GM18870 (cell line): ENCODE measurements at regions not wholly inside any gene's neighbourhood (a gene's known extent, or its start where the extent isn't known, plus 50 kb on each side); places are given as distances from the start of the nearest gene placed in this dataset.

Experiments
- ATAC-seq: cut with Tn5 transposase; IDR thresholded peaks from one replicate; pipeline ENCODE4 v1.9.1; 2021; ENCODE audit warnings: moderate library complexity; ENCODE audit not compliant: unreplicated experiment

DNA sequence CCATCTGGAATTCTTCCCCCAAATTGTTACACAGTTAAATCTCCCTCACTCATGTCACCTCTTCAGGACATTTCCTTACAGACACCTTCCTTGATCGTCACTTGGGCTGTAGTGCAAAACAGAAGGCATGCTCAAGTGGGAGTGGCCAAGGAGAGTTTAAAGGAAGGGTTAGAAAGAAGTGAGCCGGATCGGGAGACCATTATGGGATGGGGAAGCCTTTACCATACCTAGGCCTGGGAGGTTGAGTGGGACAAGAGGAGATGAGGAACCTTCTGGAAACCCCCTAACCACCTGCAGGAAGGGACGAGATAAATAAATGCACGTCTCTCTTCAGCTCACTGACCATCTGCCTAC, 102.7 kb downstream of the UCHL1 start:
- no peak for ATAC-seq

DNA sequence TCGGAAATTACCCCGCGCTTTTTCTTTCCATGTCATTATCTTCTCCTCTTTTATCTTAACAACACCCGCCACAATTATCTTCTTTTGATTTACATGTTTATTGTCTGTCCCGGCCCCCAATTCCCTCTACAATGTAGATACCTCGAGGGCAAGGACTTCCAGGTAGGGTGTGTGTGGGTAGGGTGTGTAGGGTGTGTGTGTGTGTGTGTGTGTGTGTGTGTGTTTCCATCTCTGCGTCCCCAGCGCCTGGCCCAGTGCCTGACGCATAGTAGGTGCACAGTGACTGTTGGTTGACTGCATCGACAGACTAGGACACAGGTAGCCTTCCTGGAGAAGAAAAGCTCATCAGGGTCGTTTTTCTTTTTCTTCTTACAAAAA, 103.1 kb downstream of the UCHL1 start:
- no peak for ATAC-seq

DNA sequence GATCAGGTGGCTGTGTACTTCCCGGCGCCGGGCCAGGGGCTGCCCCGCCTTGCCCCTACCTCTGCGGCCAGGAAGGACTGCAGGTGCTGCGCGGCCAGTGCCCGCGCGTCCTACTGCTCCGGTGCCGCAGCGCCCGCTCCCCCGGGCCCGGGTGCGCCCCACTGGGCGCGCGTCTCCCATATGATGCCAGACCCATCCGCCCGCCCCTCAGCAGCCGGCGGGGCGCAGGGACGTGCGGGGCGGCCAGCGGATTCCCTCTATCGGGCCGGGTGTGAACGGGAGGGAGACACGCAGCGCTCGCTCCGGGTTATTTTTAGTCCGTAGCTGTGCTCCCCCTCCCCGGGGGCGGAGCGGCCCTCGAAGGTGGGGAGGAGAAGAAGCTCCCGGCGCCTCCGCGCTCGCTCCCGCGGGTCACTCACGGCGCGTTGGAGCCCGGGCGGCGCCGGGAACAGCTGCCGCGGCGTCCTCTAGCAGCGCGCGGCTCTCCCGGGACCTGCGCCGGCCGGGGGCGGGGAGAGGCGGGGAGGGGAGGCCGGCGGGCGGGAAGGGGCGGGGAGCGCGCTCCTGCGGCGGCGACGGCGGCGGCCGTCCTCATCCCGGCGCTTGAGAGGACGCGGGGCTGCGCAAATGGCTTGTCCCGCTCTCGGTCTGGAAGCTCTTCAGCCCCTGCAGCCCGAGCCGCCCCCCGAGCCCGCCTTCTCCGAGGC, 103.6 kb downstream of the UCHL1 start:
- ATAC-seq = no peak

DNA sequence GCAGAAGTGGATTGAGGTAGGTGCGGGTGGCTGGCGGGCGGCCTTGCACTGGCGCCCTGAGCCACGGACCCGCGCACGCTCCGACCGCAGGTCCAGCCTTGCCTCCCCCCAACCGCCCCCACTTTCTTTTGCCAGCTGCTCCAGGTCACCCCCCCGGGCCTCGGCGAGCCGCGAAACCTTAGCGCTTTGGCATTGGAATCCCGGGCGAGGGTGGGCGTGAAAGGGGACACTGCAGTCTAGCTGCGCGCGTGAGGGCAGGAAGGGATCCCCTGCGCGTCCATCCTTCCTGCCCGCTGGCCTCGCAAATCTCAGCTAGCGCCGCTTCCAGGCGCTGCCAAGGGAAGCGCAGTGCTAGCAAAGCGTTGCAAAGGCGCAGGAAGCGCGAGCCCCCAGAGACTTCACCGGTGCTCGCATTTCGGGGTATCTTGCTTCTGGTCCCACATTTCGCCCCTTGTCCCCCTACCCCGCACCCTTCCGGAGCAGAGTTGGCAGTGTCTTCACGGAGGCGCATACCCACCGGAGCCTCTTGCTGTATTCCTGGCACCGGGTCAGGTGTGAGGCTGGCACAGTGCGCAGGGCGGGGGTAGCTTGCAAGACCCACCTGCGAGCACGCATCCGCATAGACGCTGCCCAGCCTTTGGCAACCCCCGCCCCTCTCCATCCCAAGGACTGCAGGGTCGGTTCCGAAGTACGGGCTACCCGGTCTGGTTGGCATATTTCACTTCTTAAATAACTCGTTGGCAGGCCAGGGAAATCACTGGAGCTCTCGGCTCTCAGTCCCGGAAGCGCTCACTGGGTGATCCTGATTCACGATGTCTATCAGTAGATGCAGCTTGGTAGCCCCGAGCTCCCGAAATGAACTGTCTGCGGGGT, 104.4 kb downstream of the UCHL1 start:
- ATAC-seq = no peak

DNA sequence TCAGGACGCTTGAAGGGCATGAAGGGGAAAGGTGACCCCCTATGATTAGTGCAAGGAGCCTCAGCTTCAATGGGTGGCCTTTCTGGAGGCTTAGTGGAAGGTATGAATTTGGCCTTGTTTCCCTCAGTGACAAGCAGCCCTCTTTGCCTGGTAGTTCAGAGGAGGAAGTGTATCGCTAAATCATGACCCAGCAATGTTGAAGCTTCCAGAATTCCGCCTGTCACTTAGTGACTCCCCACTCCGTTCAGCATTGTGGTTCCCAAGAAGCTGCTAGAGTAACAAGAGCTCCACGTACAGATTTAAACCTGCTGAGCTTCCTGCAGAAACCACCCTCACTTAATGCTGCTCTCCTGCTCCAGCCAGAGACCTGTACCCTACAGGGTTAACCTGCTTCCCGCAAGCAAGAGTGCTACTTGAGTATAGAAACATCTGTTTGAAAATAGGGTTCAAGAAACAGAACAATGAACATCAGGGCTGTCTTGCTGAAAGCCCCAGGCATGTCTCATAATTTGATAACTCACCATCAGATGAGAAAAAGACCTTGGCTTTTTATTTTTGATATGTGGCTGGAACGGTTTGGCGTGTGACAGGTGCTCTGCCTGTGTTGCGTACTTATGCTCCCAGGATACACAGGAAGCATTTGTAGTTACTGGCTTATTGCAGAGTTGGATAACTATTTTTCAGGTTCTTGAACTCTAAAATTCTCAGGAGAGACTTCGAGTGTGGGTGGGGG, 105.2 kb downstream of the UCHL1 start:
- ATAC-seq = no peak

DNA sequence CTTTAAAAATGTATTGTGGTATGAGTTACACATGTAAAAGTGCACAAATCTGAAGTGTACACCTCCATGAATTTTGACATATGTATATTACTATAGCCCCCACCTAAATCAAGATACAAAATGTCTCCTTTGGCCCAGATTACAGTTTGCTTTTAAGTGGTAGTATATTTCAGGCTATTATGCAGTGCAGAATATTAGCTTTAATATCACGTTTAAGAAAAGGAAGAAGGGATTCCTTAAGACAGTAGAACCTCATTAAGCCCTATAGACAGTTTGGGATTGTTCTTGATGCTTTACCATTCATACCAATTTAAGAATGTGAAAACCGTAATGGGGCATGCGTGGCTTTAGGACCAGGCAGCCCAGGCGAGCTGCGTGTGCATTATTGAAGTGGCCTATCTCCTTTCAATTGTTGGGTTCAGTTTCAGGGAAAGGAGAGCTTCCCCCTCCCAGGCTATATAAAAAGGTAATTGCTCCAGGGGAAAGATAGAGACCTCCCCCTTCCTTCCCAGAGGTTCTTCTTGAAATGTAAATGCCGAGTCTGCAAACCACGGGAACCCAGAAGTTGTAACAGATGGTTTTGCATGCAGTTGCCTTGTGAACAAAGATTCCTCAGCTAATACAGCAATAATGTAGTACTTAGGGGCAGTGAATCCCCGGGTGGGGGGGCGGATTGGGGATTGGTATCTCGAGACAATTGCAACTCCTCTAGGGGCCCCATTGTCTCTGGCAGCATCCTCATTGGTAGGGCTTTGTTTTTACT, 106.1 kb downstream of the UCHL1 start:
- ATAC-seq = no peak

DNA sequence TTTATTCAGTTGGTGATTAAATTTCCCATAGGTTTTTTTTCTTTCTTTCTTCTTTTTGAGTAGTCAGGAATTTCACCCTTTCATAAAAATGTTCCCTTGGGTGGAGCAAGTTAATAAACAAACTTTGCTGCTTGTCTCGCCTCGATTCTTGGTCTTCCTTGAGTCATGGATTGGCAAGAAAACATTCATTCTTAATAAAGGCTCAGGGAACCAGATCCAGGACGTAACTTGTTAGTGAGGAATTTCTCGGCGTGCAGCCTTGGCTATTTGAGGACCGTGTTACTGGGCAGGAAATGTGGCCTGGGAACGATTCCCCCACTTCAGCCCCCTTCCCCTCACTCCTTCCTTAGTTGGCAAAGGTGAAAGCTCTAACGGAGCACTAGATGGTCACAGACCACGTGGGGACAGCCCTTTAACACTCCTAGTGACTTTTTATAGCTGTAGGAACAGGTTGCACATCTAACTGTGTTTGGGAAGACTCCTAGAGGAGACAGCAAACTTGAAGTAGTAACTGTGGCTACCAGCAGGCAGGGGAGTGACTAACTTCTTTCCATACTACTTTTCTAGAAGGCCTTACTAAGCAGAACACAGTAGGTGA, 106.8 kb downstream of the UCHL1 start:
- no peak for ATAC-seq

DNA sequence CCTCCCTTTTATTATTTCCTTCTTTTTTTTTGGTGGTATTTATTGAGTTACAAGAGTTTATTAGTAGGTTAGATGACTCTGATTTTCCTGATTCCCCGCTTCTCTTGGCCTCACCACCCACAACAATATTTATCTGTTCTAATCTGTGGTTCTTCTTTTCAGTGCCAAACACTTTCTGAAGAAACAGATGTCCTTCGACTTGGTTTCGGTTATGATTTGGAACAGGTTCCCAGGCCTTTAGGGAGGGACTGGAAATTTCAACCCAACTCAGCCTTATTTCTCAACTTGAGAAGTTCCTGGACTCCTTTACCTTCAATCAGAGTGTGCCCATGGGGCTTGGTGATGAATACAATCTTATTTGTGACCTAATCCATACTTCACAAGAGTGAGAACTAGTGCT, 108.1 kb downstream of the UCHL1 start:
- no peak for ATAC-seq

DNA sequence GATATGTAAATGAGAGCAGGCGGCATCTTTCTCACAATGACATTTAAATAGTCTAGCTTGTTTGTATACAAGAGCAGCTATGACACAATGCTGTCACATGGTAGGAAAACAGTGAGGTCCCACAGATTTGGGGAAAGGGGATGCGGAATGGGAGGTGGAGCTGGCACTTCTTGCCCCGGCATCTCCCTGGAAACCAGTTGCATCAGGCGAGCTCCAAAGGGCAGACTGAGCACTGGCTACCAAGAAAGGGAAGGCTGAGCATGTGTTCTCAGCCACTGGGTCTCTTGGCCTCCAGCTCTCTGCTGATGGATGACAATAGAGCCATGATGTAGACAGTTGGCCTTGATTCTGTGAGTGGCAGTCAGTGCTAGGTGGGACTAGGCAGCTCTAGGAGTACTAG, 109.0 kb downstream of the UCHL1 start:
- ATAC-seq = no peak

DNA sequence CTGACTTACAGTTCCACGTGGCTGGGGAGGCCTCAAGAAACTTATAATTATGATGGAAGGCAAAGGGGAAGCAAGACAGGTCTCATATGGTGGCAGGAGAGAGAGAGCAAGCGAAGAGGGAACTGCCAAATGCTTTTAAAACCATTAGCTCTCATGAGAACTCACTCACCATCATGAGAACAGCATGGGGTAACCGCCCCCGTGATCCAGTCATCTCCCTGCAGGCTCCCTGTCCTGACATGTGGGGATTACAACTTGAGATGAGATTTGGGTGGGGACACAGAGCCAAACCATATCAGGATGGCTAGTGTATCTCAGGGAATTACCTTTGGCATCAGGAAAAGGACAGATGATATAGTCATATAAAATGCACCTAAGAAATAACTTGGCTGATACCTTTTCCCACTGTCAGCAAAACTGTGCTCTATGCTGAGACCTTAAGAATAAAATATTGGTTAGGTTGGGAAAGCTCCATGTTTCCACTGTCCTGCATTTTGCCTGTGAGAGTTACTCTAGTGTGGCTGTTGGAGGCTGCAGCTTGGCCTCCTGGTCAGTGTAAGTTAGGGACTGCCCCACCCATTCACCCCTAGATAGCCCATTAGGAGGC, 110.3 kb downstream of the UCHL1 start:
- no peak for ATAC-seq

DNA sequence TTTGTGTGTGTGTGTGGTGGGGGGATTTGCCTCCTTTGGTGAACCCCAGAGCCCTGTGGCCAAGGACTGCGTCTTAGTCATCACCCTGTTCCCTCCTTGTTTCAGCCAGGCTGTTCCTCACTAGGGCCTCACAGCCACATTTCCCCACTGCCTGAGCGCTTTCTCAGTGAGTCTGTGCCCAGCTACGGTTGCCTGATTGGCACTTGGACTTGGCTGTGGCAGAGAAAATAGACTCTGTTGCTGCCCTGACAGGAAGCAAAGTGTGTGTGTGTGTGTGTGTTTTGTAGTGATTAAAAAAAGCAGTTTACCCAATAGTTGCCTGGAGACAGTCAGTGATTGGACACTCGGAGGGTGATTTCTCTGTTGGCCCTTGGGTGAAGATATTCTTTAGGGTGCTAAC, 113.0 kb downstream of the UCHL1 start:
- ATAC-seq = no peak

DNA sequence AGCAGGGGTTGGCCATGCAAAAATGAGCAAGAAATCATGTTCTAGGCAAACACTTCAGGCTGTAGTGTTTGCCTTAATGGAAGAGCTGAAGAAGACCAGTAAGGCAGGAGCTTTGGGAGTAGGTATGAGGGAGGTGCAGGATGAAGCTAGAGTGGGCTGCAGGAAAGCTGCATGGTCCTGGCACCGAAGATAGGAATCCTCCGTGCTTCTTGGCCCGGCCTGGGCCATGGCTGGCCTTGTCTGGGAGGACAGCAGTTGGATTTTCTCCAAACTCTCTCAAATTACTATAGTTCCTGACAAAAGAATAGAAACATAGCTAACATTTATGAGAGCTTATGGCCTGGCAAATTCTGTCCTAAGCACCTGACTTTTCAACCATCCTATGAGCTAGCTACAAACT, 116.5 kb downstream of the UCHL1 start:
- ATAC-seq = no peak

DNA sequence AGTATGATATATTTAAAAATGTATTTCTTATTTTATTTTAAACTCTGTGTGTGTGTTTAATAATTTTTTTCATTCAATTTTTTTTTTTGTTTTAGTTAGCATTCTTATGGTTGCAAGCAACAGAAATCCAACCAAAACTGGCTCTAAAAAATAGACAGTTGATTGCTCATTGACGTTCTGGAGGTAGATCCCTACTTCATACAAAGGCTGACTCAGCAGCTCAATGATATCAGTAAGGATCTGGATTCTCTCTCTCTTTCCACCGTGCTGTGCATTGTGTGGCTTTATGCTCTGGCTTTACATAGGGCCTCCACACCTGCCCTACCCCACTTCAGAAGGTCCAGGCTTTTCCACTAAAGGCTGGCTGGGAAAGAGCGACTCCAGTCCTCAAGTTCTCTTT, 117.8 kb downstream of the UCHL1 start:
- ATAC-seq = no peak

DNA sequence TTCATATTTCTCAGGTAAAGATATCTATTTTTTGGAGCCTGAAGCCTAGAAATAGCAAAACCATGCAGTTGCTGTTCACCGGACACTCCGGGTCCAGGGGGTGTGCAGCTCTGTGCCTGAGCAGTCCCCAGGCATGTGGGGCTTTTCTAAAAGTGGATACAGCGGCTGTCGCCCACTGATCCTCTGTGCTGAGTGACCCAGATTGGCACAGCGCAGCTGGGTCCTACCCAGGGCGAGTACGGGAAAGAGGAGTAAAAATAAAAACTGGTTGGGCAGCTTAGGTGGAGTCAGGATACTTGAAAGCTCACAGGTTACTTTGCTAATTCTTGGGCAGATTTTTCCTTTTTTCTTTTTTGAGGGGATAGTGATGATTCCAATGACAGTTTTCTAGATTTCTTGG, 118.8 kb downstream of the UCHL1 start:
- no peak for ATAC-seq

DNA sequence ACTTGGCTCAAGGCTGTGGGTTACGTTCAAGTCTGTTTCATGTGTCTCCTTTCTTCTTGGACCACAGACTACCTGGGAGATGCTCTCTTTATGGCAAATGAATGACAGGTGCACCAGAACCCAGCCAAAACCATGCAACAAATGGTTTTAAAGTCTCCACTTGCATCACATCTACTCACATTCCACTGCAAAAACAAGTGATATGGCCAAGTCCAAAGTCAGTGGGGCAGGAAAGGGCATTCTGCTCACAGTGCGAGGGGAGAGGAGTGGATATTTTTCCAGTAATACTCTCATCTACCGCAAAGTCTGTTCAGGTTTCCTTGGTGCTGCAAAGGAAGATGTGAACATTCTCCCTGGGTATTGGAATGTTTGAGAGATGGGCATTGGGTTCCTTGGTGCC, 120.5 kb downstream of the UCHL1 start:
- no peak for ATAC-seq

DNA sequence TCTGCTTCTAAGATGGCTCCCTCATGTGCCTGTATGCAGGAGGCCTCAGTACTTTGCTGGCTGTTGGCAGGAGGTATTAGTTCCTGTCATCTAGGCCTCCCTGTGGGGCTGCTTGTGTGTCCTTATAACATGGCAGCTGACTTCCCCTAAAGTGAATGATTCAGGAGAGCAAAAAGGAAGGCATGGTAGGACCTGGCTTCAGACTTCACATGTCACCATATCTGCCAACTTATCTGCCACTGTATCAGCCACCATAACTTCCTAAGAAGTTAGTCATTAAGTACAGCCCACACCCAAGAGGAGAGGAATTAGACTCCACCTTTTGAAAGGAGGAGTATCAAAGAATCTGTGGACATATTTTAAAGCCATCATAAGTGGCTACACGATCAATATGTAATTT, 122.5 kb downstream of the UCHL1 start:
- ATAC-seq = no peak

DNA sequence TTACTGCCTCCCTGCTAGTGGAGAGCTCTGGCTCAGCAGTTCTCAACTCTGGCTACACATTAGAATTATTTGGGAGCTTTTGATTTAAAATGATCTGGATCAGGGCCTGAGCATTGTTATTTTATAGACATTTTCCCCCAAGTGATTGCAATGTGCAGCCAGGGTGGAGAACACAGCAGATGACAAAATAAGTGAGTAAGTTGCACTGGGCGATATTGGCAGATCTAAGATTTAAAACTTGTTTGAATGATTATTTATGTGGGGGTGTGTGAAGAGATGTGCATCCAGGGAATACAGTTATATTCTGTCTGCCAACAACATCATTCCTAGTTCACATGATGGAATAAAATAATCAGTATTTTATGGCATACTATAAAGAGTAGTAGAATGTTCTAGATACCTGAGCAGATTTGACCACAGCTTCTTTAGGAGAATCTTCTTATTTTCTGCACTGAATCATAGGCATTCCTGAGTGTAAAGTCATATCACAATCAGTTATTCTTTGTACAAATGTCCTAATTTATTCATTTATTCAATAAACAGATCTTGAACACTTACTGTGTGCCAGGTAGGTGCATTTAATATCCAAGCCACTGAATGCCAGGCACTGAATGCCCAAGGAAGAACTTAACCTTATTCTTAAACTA, 123.9 kb downstream of the UCHL1 start:
- ATAC-seq = no peak

DNA sequence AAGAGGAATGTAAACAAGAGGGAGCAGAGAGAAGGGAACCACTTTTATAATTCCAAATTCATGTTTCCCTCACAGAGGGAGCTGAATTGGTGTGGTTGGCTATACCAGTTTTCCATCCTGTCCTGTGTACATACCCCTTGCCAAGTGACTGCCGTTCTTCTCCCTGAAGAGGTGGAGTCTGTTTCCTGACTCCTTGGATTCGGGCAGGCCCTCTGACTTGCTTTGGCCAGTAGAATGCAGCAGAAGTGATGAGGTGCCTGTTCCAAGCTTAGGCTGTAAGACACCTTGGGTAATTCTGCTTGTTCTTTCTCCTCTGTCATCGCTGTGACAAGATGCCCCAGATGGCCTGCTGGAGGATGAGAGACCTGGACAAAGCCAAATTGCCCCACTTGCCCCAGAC, 124.7 kb downstream of the UCHL1 start:
- ATAC-seq = no peak

DNA sequence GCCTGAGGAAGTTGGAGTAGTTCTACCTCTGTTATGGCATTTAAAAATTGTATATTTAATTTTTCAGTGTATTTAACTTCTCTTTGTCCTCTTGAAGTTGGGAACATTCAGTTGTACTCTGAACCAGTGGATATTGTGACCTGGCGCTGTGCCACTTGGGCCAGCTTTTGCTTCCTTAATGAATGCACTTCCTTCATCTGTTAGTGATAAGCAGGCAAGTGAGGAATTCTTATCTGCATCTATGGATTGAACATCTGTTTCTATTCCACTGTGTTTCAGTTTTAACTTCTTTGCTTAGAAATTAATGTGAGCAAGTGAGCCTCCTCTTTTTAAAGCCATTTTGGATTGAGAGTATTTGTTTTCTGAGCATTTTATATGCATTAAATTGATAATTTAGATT, 128.3 kb downstream of the UCHL1 start:
- no peak for ATAC-seq

DNA sequence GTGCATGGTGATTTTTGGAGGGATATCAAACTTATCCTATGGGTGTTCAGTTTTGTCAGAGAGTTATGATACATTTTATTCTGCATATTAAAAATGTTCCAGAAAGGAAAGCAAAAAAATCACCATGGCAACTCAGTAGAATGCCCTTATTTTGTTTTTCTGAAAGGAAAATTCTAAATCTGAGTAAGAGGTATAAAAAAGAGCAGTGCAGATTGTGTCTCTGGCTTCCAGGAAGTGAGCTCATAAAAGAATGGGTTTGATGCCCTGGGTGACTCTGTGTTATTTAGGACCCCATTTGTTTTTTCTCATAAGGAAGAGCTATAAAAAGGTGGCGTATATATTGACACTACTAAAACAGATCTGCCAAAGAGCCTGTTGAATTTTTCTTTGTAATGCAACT, 128.8 kb downstream of the UCHL1 start:
- ATAC-seq = no peak
